Neuronal stem cell (in vitro differentiated cells): ENCODE measurements at regions not wholly inside any gene's neighbourhood (a gene's known extent, or its start where the extent isn't known, plus 50 kb on each side); places are given as distances from the start of the nearest gene placed in this dataset.

Experiments
- DNase-seq: peaks from one replicate; pipeline ENCODE4 v3.0.0-alpha.2; 2013; ENCODE audit warnings: low spot score
- H2AFZ ChIP-seq: one replicate; pipeline ENCODE4 v1.6.1; 2013; ENCODE audit warnings: mild to moderate bottlenecking, low read length, inconsistent platforms
- H2AK5ac ChIP-seq: 2 replicates; pipeline ENCODE4 v1.6.1; 2013; ENCODE audit warnings: low read depth, mild to moderate bottlenecking, inconsistent platforms, low read length, moderate library complexity, mixed read lengths
- H2BK120ac ChIP-seq: 2 replicates; pipeline ENCODE4 v1.6.1; 2013; ENCODE audit warnings: low read depth, mild to moderate bottlenecking, inconsistent platforms, low read length, moderate library complexity, mixed read lengths
- H2BK12ac ChIP-seq: one replicate; pipeline ENCODE4 v1.6.1; 2013; ENCODE audit warnings: low read length, inconsistent platforms
- H2BK15ac ChIP-seq: 2 replicates; pipeline ENCODE4 v1.6.1; 2013; ENCODE audit warnings: mild to moderate bottlenecking, low read length, inconsistent platforms, mixed read lengths
- H2BK5ac ChIP-seq: one replicate; pipeline ENCODE4 v1.6.1; 2013; ENCODE audit warnings: inconsistent platforms, mild to moderate bottlenecking, low read length, moderate library complexity
- H3K14ac ChIP-seq: one replicate; pipeline ENCODE4 v1.6.1; 2013; ENCODE audit warnings: low read length, inconsistent platforms
- H3K18ac ChIP-seq: 2 replicates; pipeline ENCODE4 v1.6.1; 2013; ENCODE audit warnings: low read length, inconsistent platforms
- H3K23ac ChIP-seq: 2 replicates; pipeline ENCODE4 v1.6.1; 2013; ENCODE audit warnings: low read depth, mild to moderate bottlenecking, mixed read lengths, low read length, inconsistent platforms; ENCODE audit not compliant: poor library complexity
- H3K27ac ChIP-seq: replicated peaks from 3 replicates; pipeline ENCODE4 v1.5.1; 2013; ENCODE audit warnings: low read length, inconsistent platforms
- H3K27me3 ChIP-seq, 3 experiments: 2 replicates each; pipeline ENCODE4 v1.6.1; 2013; ENCODE audit warnings: low read length in 3 of 3, mild to moderate bottlenecking in 2 of 3, inconsistent platforms in 1 of 3, low read depth in 1 of 3, mixed read lengths in 1 of 3, moderate library complexity in 1 of 3; ENCODE audit not compliant: control insufficient read depth in 3 of 3, insufficient read depth in 3 of 3
- H3K36me3 ChIP-seq, 2 donors: replicated peaks in 1 of 2; 2 replicates each; pipeline ENCODE4 v1.6.1; 2013; ENCODE audit warnings: low read length in 2 of 2; ENCODE audit not compliant: control insufficient read depth in 2 of 2, insufficient read depth in 2 of 2
- H3K4ac ChIP-seq: 2 replicates; pipeline ENCODE4 v1.6.1; 2013; ENCODE audit warnings: inconsistent platforms, mild to moderate bottlenecking, low read length, moderate library complexity
- H3K4me1 ChIP-seq, 2 donors: 1 replicate in 1 of 2; 2 replicates in 1 of 2; pipeline ENCODE4 v1.6.1; 2013; ENCODE audit warnings: low read length in 2 of 2, low read depth in 1 of 2; ENCODE audit not compliant: control insufficient read depth in 2 of 2, insufficient read depth in 1 of 2
- H3K4me2 ChIP-seq: one replicate; pipeline ENCODE4 v1.6.1; 2013; ENCODE audit warnings: mild to moderate bottlenecking, low read length, inconsistent platforms; ENCODE audit not compliant: insufficient read depth, poor library complexity, severe bottlenecking
- H3K4me3 ChIP-seq, 2 donors: 2 replicates each; pipeline ENCODE4 v1.5.1; 2013; ENCODE audit warnings: low read length in 2 of 2, mild to moderate bottlenecking in 2 of 2, inconsistent platforms in 1 of 2, moderate library complexity in 1 of 2
- H3K79me1 ChIP-seq: one replicate; pipeline ENCODE4 v1.6.1; 2013; ENCODE audit warnings: low read depth, mild to moderate bottlenecking, inconsistent platforms, low read length, moderate library complexity
- H3K9ac ChIP-seq: one replicate; pipeline ENCODE4 v1.6.1; 2013; ENCODE audit warnings: mild to moderate bottlenecking, low read depth, low read length, inconsistent platforms; ENCODE audit not compliant: poor library complexity
- H3K9me3 ChIP-seq, 2 donors: replicated peaks in 1 of 2; 2 replicates each; pipeline versions ENCODE3 to v1.6.1; 2013; ENCODE audit warnings: low read length in 2 of 2, mild to moderate bottlenecking in 2 of 2, inconsistent platforms in 1 of 2, low read depth in 1 of 2, mixed read lengths in 1 of 2, moderate library complexity in 1 of 2; ENCODE audit not compliant: control insufficient read depth in 2 of 2, insufficient read depth in 1 of 2
- H4K8ac ChIP-seq: one replicate; pipeline ENCODE4 v1.6.1; 2013; ENCODE audit warnings: low read depth, mild to moderate bottlenecking, inconsistent platforms, low read length, moderate library complexity
- H4K91ac ChIP-seq: one replicate; pipeline ENCODE4 v1.6.1; 2013; ENCODE audit warnings: low read length, low read depth, mild to moderate bottlenecking, inconsistent platforms; ENCODE audit not compliant: poor library complexity
- WGBS, 2 donors: extraction: QIAGEN DNeasy Blood & Tissue Kit; methylation state at CpG; one replicate each; pipeline ENCODE4 v1.1.7; 2013; ENCODE audit warnings: missing lambda C conversion rate in 2 of 2, mixed read lengths in 1 of 2; ENCODE audit not compliant: insufficient read length in 2 of 2, insufficient replicate concordance in 1 of 2; ENCODE audit errors: extremely low coverage in 2 of 2; 5-methylcytosine and 5-hydroxymethylcytosine counted together

- Histone ChIP-seq H3K9ac (no peak overlapping the region), H4K91ac (no peak overlapping the region), H3K27ac (no peak overlapping the region), H3K79me1 (no peaks in the 10 kb centered on the region), H3K14ac (no peak overlapping the region), H3K23ac (no peak overlapping the region), H4K8ac (no peak overlapping the region), H2BK5ac (no peak overlapping the region), H3K4me1 (peaks cover 2 to 6% of the 10 kb centered on the region in 2 donors), H3K4me3 (no peak overlapping the region), H3K4me2 (no peak overlapping the region), H3K18ac (no peak overlapping the region), H3K4ac (no peak overlapping the region), H3K36me3 (no peaks in the 10 kb centered on the region), H3K27me3 (no peaks in the 10 kb centered on the region), H3K9me3 (no peaks in the 10 kb centered on the region), H2BK15ac (no peak overlapping the region), H2BK120ac (no peak overlapping the region), H2AK5ac (no peak overlapping the region), H2AFZ (no peak overlapping the region), H2BK12ac (no peak overlapping the region)
- DNase-seq = no peak
- no CpG with 5 or more reads among the region's 1 CpG for WGBS, 2 donors
Measured at GRCh38 chr6:54719633-54720032, 126.9 kb upstream of the FAM83B start.

- no peak overlapping the region for H3K9ac ChIP-seq
- H3K79me1 ChIP-seq = no peaks in the 10 kb centered on the region
- WGBS, 2 donors = no CpG with 5 or more reads among the region's 3 CpGs
- no peak overlapping the region for H2AK5ac ChIP-seq
- H3K4ac ChIP-seq = no peak overlapping the region
- H3K18ac ChIP-seq = no peak overlapping the region
- no peak overlapping the region for H3K4me2 ChIP-seq
- H4K8ac ChIP-seq = no peak overlapping the region
- H2AFZ ChIP-seq = no peak overlapping the region
- no peak overlapping the region for H3K23ac ChIP-seq
- H3K4me3 ChIP-seq = no peak overlapping the region
- H2BK12ac ChIP-seq = no peak overlapping the region
- H2BK120ac ChIP-seq = no peak overlapping the region
- H3K9me3 ChIP-seq = no peaks in the 10 kb centered on the region
- no peaks in the 10 kb centered on the region for H3K27me3 ChIP-seq
- no peak overlapping the region for H2BK15ac ChIP-seq
- no peak for DNase-seq
- no peak overlapping the region for H4K91ac ChIP-seq
- no peak overlapping the region for H3K27ac ChIP-seq
- H3K36me3 ChIP-seq = no peaks in the 10 kb centered on the region
- no peak overlapping the region for H2BK5ac ChIP-seq
- H3K4me1 ChIP-seq = peaks cover 2 to 6% of the 10 kb centered on the region in 2 donors
- H3K14ac ChIP-seq = no peak overlapping the region
Measured at GRCh38 chr6:54722328-54722727, 124.2 kb upstream of the FAM83B start.

- no peaks in the 10 kb centered on the region for H3K9me3 ChIP-seq
- H3K79me1 ChIP-seq = peaks cover 1% of the 10 kb centered on the region
- no peak overlapping the region for H3K14ac ChIP-seq
- no peak overlapping the region for H2BK12ac ChIP-seq
- no peak overlapping the region for H2BK15ac ChIP-seq
- H2AK5ac ChIP-seq = no peak overlapping the region
- WGBS, 2 donors = no CpG with 5 or more reads among the region's 3 CpGs
- no peak overlapping the region for H4K91ac ChIP-seq
- no peak for DNase-seq
- no peaks in the 10 kb centered on the region for H3K36me3 ChIP-seq
- H3K18ac ChIP-seq = no peak overlapping the region
- H3K9ac ChIP-seq = no peak overlapping the region
- H3K27me3 ChIP-seq = no peaks in the 10 kb centered on the region
- no peak overlapping the region for H3K4ac ChIP-seq
- H3K4me2 ChIP-seq = no peak overlapping the region
- no peak overlapping the region for H2BK5ac ChIP-seq
- no peak overlapping the region for H3K4me3 ChIP-seq
- H4K8ac ChIP-seq = no peak overlapping the region
- H2AFZ ChIP-seq = no peak overlapping the region
- no peak overlapping the region for H3K27ac ChIP-seq
- no peaks in the 10 kb centered on the region for H3K4me1 ChIP-seq
- H3K23ac ChIP-seq = no peak overlapping the region
- H2BK120ac ChIP-seq = no peak overlapping the region
Measured at GRCh38 chr6:54729716-54730115, 116.9 kb upstream of the FAM83B start.

- no peak overlapping the region for H3K23ac ChIP-seq
- peaks cover 1% of the 10 kb centered on the region for H3K79me1 ChIP-seq
- no peak overlapping the region for H3K9ac ChIP-seq
- no peaks in the 10 kb centered on the region for H3K9me3 ChIP-seq
- H3K27me3 ChIP-seq = no peaks in the 10 kb centered on the region
- H3K4me2 ChIP-seq = no peak overlapping the region
- no peak overlapping the region for H2BK5ac ChIP-seq
- no peak overlapping the region for H2BK15ac ChIP-seq
- no peak overlapping the region for H3K4ac ChIP-seq
- H3K4me3 ChIP-seq = no peak overlapping the region
- no peaks in the 10 kb centered on the region for H3K4me1 ChIP-seq
- no peak overlapping the region for H3K18ac ChIP-seq
- H3K14ac ChIP-seq = no peak overlapping the region
- H2AK5ac ChIP-seq = no peak overlapping the region
- no peaks in the 10 kb centered on the region for H3K36me3 ChIP-seq
- H2AFZ ChIP-seq = no peak overlapping the region
- no peak overlapping the region for H2BK12ac ChIP-seq
- no peak overlapping the region for H2BK120ac ChIP-seq
- H4K8ac ChIP-seq = no peak overlapping the region
- no peak for DNase-seq
- WGBS, 2 donors = 100% methylated on average over 2 of the region's 9 CpGs; no CpG with 5 or more reads in 1 of the 2 donors
- no peak overlapping the region for H4K91ac ChIP-seq
- no peak overlapping the region for H3K27ac ChIP-seq
Measured at GRCh38 chr6:54730767-54731630, 115.6 kb upstream of the FAM83B start.
